ENCODE measurements at regions not wholly inside any gene's neighbourhood (a gene's known extent, or its start where the extent isn't known, plus 50 kb on each side); places are given as distances from the start of the nearest gene placed in this dataset.

- intact Hi-C loops (cut with DNase I; ENCODE audit: low total_unique reads) = no loop called here
- no peaks in the 10 kb centered on the region for H3K9me3 ChIP-seq
- no peak overlapping the region for H3K4me3 ChIP-seq
- TF ChIP-seq CTCF (IDR thresholded peaks at IDR 0.05) = no peak
- no peak for TF ChIP-seq POLR2A (IDR thresholded peaks at IDR 0.05)
- no peaks in the 10 kb centered on the region for H3K4me1 ChIP-seq
- H3K27me3 ChIP-seq = no peaks in the 10 kb centered on the region
- DNase-seq = no peak
- H3K27ac ChIP-seq = no peak overlapping the region
- no peaks in the 10 kb centered on the region for H3K36me3 ChIP-seq
Observed at GRCh38 chr2:138223319-138223718, 259.0 kb downstream of the HNMT start.

- Histone ChIP-seq H3K4me1 (no peaks in the 10 kb centered on the region), H3K9me3 (no peaks in the 10 kb centered on the region), H3K27ac (no peak overlapping the region), H3K27me3 (no peaks in the 10 kb centered on the region), H3K4me3 (no peak overlapping the region), H3K36me3 (no peaks in the 10 kb centered on the region)
- DNase-seq = no peak
- intact Hi-C loops (cut with DNase I; ENCODE audit: low total_unique reads) = no loop called here
- no peak for TF ChIP-seq POLR2A (IDR thresholded peaks at IDR 0.05)
- no peak for TF ChIP-seq CTCF (IDR thresholded peaks at IDR 0.05)
Observed at GRCh38 chr2:138227195-138227594, 262.9 kb downstream of the HNMT start.

- H3K27me3 ChIP-seq = no peaks in the 10 kb centered on the region
- intact Hi-C loops (cut with DNase I; ENCODE audit: low total_unique reads) = no loop called here
Observed at GRCh38 chr2:138228101-138228500, 263.8 kb downstream of the HNMT start.

GRCh38 chr2:138234265-138234664 lies 267.3 kb upstream of the SPOPL start:
- Histone ChIP-seq H3K36me3 (no peaks in the 10 kb centered on the region), H3K4me3 (no peak overlapping the region), H3K9me3 (no peaks in the 10 kb centered on the region), H3K27ac (no peak overlapping the region), H3K27me3 (no peaks in the 10 kb centered on the region), H3K4me1 (no peaks in the 10 kb centered on the region)
- intact Hi-C loops (cut with DNase I; ENCODE audit: low total_unique reads) = no loop called here
- TF ChIP-seq CTCF (IDR thresholded peaks at IDR 0.05) (no peak), POLR2A (IDR thresholded peaks at IDR 0.05) (no peak)
- DNase-seq = no peak

More at GRCh38 chr2:138228101-138228500, 263.8 kb downstream of the HNMT start:
- Histone ChIP-seq H3K4me3 (no peak overlapping the region), H3K27ac (no peak overlapping the region), H3K9me3 (no peaks in the 10 kb centered on the region), H3K36me3 (no peaks in the 10 kb centered on the region), H3K4me1 (no peaks in the 10 kb centered on the region)
- TF ChIP-seq POLR2A (IDR thresholded peaks at IDR 0.05) (no peak), CTCF (IDR thresholded peaks at IDR 0.05) (no peak)
- no peak for DNase-seq

GRCh38 chr2:138235041-138235440 lies 266.5 kb upstream of the SPOPL start:
- H3K4me3 ChIP-seq = no peak overlapping the region
- intact Hi-C loops (cut with DNase I; ENCODE audit: low total_unique reads) = no loop called here
- no peaks in the 10 kb centered on the region for H3K4me1 ChIP-seq
- H3K9me3 ChIP-seq = no peaks in the 10 kb centered on the region
- DNase-seq = no peak
- no peaks in the 10 kb centered on the region for H3K36me3 ChIP-seq
- no peaks in the 10 kb centered on the region for H3K27me3 ChIP-seq
- H3K27ac ChIP-seq = no peak overlapping the region
- no peak for TF ChIP-seq CTCF (IDR thresholded peaks at IDR 0.05)
- TF ChIP-seq POLR2A (IDR thresholded peaks at IDR 0.05) = no peak

All from uterus (tissue), 3 donors.